ENCODE measurements at regions not wholly inside any gene's neighbourhood (a gene's known extent, or its start where the extent isn't known, plus 50 kb on each side); places are given as distances from the start of the nearest gene placed in this dataset.

- H3K4me1 ChIP-seq (ENCODE audit: control insufficient read depth in 4 of 4, insufficient read depth in 4 of 4, low read length in 3 of 4): no peaks in the 10 kb centered on the region
- WGBS: 88% methylated on average over 2 of the region's 2 CpGs
- H3K27ac ChIP-seq (ENCODE audit: low read depth in 1 of 2, low read length in 2 of 2): no peak overlapping the region
- no peak for TF ChIP-seq JUND (IDR thresholded peaks at IDR 0.05)
- no peaks in the 10 kb centered on the region for H3K36me3 ChIP-seq (ENCODE audit: control insufficient read depth in 4 of 4, insufficient read depth in 3 of 4, low read depth in 1 of 4, low read length in 3 of 4)
- H3K9ac ChIP-seq (ENCODE audit: low read depth in 1 of 2, low read length in 2 of 2): no peak overlapping the region
- no peak overlapping the region for H3K4me3 ChIP-seq (ENCODE audit: low read depth in 1 of 3, low read length in 3 of 3)
- H3K9me3 ChIP-seq (ENCODE audit: control insufficient read depth in 4 of 4, low read length in 3 of 4): no peaks in the 10 kb centered on the region
- no peak for DNase-seq (ENCODE audit: low spot score)
- no peaks in the 10 kb centered on the region for H3K27me3 ChIP-seq (ENCODE audit: control insufficient read depth in 4 of 4, insufficient read depth in 4 of 4, low read length in 3 of 4)
Observed at GRCh38 chr1:177737456-177737855, 232.4 kb downstream of the SEC16B start.

DNA sequence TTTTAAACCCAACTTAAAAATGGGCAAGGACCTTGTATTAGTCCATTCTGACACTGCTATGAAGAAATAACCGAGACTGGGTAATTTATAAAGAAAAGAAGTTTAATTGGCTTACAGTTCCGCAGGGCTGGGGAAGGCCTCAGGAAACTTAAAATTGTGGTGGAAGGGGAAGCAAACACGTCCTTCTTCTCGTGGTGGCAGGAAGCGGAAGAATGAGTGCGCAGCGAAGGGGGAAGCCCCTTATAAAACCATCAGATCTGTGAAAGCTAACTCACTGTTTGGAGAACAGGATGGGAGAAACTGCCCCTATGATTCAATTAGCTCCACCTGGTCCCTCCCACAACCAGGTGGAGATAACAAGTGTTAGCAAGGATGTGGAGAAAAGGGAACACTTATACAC is 237.7 kb downstream of the SEC16B start:
- 84% methylated on average over 7 of the region's 7 CpGs for WGBS
- no peaks in the 10 kb centered on the region for H3K9me3 ChIP-seq (ENCODE audit: control insufficient read depth in 4 of 4, low read length in 3 of 4)
- DNase-seq (ENCODE audit: low spot score): no peak
- H3K27me3 ChIP-seq (ENCODE audit: control insufficient read depth in 4 of 4, insufficient read depth in 4 of 4, low read length in 3 of 4): no peaks in the 10 kb centered on the region
- no peak overlapping the region for H3K9ac ChIP-seq (ENCODE audit: low read depth in 1 of 2, low read length in 2 of 2)
- H3K27ac ChIP-seq (ENCODE audit: low read depth in 1 of 2, low read length in 2 of 2): no peak overlapping the region
- H3K36me3 ChIP-seq (ENCODE audit: control insufficient read depth in 4 of 4, insufficient read depth in 3 of 4, low read depth in 1 of 4, low read length in 3 of 4): no peaks in the 10 kb centered on the region
- TF ChIP-seq ATF3 (IDR thresholded peaks at IDR 0.05) (no peak), RAD21 (IDR thresholded peaks at IDR 0.05) (no peak), EGR1 (IDR thresholded peaks at IDR 0.05; ENCODE audit: low read depth in 2 of 2) (no peak), ZBTB33 (IDR thresholded peaks at IDR 0.05) (no peak), NR2F2 (IDR thresholded peaks at IDR 0.05) (no peak), TAF1 (conservative IDR thresholded peaks at IDR 0.05) (no peak), YY1 (IDR thresholded peaks at IDR 0.05) (no peak), HNF4A (conservative IDR thresholded peaks at IDR 0.05) (no peak), JUND (IDR thresholded peaks at IDR 0.05) (no peak), RXRA (IDR thresholded peaks at IDR 0.05) (no peak), MAX (IDR thresholded peaks at IDR 0.05) (no peak), SP1 (IDR thresholded peaks at IDR 0.05) (no peak), FOXA1 (IDR thresholded peaks at IDR 0.05) (no peak), HNF4G (IDR thresholded peaks at IDR 0.05) (no peak), GABPA (IDR thresholded peaks at IDR 0.05 in 1 of 2, conservative IDR thresholded peaks at IDR 0.05 in 1 of 2) (no peak), FOXA2 (IDR thresholded peaks at IDR 0.05) (no peak)
- TF ChIP-seq, protein P1, sequence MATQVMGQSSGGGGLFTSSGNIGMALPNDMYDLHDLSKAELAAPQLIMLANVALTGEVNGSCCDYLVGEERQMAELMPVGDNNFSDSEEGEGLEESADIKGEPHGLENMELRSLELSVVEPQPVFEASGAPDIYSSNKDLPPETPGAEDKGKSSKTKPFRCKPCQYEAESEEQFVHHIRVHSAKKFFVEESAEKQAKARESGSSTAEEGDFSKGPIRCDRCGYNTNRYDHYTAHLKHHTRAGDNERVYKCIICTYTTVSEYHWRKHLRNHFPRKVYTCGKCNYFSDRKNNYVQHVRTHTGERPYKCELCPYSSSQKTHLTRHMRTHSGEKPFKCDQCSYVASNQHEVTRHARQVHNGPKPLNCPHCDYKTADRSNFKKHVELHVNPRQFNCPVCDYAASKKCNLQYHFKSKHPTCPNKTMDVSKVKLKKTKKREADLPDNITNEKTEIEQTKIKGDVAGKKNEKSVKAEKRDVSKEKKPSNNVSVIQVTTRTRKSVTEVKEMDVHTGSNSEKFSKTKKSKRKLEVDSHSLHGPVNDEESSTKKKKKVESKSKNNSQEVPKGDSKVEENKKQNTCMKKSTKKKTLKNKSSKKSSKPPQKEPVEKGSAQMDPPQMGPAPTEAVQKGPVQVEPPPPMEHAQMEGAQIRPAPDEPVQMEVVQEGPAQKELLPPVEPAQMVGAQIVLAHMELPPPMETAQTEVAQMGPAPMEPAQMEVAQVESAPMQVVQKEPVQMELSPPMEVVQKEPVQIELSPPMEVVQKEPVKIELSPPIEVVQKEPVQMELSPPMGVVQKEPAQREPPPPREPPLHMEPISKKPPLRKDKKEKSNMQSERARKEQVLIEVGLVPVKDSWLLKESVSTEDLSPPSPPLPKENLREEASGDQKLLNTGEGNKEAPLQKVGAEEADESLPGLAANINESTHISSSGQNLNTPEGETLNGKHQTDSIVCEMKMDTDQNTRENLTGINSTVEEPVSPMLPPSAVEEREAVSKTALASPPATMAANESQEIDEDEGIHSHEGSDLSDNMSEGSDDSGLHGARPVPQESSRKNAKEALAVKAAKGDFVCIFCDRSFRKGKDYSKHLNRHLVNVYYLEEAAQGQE (IDR thresholded peaks at IDR 0.05): no peak
- TF ChIP-seq, protein P2, sequence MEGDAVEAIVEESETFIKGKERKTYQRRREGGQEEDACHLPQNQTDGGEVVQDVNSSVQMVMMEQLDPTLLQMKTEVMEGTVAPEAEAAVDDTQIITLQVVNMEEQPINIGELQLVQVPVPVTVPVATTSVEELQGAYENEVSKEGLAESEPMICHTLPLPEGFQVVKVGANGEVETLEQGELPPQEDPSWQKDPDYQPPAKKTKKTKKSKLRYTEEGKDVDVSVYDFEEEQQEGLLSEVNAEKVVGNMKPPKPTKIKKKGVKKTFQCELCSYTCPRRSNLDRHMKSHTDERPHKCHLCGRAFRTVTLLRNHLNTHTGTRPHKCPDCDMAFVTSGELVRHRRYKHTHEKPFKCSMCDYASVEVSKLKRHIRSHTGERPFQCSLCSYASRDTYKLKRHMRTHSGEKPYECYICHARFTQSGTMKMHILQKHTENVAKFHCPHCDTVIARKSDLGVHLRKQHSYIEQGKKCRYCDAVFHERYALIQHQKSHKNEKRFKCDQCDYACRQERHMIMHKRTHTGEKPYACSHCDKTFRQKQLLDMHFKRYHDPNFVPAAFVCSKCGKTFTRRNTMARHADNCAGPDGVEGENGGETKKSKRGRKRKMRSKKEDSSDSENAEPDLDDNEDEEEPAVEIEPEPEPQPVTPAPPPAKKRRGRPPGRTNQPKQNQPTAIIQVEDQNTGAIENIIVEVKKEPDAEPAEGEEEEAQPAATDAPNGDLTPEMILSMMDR (IDR thresholded peaks at IDR 0.05; ENCODE audit: low read depth, low read length, missing input control): no peak
- no peak overlapping the region for H3K4me3 ChIP-seq (ENCODE audit: low read depth in 1 of 3, low read length in 3 of 3)
- H3K4me1 ChIP-seq (ENCODE audit: control insufficient read depth in 4 of 4, insufficient read depth in 4 of 4, low read length in 3 of 4): no peaks in the 10 kb centered on the region
